SJCRH30 (cell line): ENCODE measurements at regions not wholly inside any gene's neighbourhood (a gene's known extent, or its start where the extent isn't known, plus 50 kb on each side); places are given as distances from the start of the nearest gene placed in this dataset.
A peak's percentile ranks its signal among the peaks of the same experiment; 100 is the strongest.

Experiments used
- DNase-seq, 2 experiments: peaks; one replicate each; pipeline ENCODE4 v3.0.0-alpha.2; 2015 to 2020
- H3K27ac ChIP-seq: fragments of 250-450 bp; sonication (Bioruptor Pico); 2 replicates; pipeline ENCODE4 v1.5.1; 2020; ENCODE audit warnings: mild to moderate bottlenecking, moderate library complexity
- H3K27me3 ChIP-seq: fragments of 250-450 bp; sonication (Bioruptor Pico); 2 replicates; pipeline ENCODE4 v1.5.1; 2020; ENCODE audit warnings: mild to moderate bottlenecking, moderate library complexity
- H3K36me3 ChIP-seq: fragments of 250-450 bp; sonication (Bioruptor Pico); 2 replicates; pipeline ENCODE4 v1.5.1; 2020; ENCODE audit warnings: mild to moderate bottlenecking, moderate library complexity
- H3K4me1 ChIP-seq: fragments of 250-450 bp; sonication (Bioruptor Pico); 2 replicates; pipeline ENCODE4 v1.5.1; 2020; ENCODE audit warnings: mild to moderate bottlenecking, moderate library complexity
- H3K4me3 ChIP-seq: fragments of 250-450 bp; sonication (Bioruptor Pico); 2 replicates; pipeline ENCODE4 v1.5.1; 2020; ENCODE audit warnings: mild to moderate bottlenecking, moderate library complexity
- H3K9me3 ChIP-seq: fragments of 250-450 bp; sonication (Bioruptor Pico); replicated peaks from 2 replicates; pipeline ENCODE4 v1.5.1; 2020; ENCODE audit warnings: mild to moderate bottlenecking, moderate library complexity

DNA sequence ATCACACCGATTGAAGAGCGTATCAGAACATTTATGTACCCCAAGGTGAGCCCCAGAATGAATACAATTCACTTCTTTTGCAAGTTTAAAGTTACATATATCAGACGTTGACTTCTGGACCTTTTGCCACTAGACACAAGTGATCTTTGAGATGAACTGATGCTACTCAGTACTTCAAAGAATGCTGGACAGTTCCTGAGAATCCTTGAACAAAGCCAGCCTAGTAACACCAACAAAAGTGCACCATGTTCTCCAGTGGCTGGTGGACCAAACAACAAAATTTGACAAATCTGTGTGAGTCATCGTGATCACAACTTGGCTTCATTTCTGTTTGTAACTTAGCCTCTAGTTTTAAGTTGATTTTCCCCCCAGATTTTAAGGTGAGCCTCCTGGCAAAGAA lies 355.7 kb downstream of the SOX2 start:
- Histone ChIP-seq H3K27ac (no peak overlapping the region), H3K4me3 (no peak overlapping the region), H3K27me3 (no peaks in the 10 kb centered on the region), H3K9me3 (no peaks in the 10 kb centered on the region), H3K36me3 (no peaks in the 10 kb centered on the region), H3K4me1 (no peaks in the 10 kb centered on the region)
- no peak for DNase-seq

DNA sequence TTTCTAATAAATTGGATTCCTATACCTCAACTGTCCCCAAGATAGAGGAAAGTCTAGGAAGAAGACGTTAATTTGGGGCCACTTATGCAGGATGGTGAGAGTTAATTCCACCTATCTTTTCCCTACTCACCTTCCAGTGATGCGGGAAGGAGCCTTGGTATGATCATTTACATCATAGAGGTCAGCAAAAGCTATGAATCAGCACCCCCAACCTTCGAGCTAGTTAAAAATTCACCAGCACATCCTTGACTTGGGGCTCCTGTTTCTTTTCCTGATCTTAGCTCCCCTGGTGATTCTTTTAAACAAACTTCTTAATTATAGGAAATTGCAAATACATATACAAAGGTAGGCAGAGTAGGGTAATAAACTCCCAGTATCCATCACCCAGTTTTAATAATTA lies 366.6 kb downstream of the SOX2 start:
- no peaks in the 10 kb centered on the region for H3K4me1 ChIP-seq
- no peaks in the 10 kb centered on the region for H3K36me3 ChIP-seq
- no peak overlapping the region for H3K27ac ChIP-seq
- H3K27me3 ChIP-seq = no peaks in the 10 kb centered on the region
- H3K9me3 ChIP-seq = no peaks in the 10 kb centered on the region
- no peak overlapping the region for H3K4me3 ChIP-seq
- no peak for DNase-seq

DNA sequence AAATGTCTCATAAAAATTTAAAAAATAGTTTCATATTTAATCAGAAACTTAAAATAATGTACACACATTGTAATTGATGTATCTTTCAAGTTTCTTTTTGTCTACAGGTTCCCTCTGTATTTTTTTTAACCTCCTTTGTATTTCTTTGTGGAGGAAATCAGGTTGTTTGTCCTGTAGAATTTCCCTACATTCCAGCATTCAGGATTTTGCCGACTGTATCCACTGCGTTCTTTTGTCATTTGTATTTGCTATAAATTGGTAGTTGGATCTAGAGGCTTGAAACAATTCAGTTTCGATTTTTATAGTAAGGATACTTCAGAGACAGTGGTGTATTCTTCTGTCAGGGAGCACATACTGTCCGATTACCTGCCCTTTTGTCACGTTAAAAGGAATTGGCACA lies 367.2 kb downstream of the SOX2 start:
- H3K27ac ChIP-seq = no peak overlapping the region
- no peaks in the 10 kb centered on the region for H3K4me1 ChIP-seq
- H3K27me3 ChIP-seq = no peaks in the 10 kb centered on the region
- no peak for DNase-seq
- no peak overlapping the region for H3K4me3 ChIP-seq
- no peaks in the 10 kb centered on the region for H3K36me3 ChIP-seq
- no peaks in the 10 kb centered on the region for H3K9me3 ChIP-seq

DNA sequence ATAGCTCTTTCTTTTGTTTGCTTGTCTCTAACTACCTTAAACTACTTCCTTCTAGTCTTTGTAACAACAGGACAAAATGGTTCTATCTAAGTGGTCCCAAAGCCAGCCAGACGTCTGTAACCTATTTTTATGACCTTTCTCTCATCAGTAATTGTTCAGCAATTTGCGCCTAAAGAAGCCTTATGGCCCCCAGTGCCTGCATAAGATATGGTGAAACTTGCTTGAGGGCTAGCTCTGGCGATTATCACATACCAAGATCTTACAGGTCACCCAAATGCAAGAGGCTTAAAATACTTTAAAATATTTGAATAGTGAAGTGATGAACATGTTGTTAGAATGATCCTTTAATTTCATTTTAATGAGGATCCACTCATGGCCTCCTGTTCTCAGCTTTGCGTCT lies 369.4 kb downstream of the SOX2 start:
- H3K27me3 ChIP-seq = no peaks in the 10 kb centered on the region
- no peak overlapping the region for H3K27ac ChIP-seq
- no peak for DNase-seq
- no peaks in the 10 kb centered on the region for H3K4me1 ChIP-seq
- no peaks in the 10 kb centered on the region for H3K9me3 ChIP-seq
- no peaks in the 10 kb centered on the region for H3K36me3 ChIP-seq
- H3K4me3 ChIP-seq = no peak overlapping the region

DNA sequence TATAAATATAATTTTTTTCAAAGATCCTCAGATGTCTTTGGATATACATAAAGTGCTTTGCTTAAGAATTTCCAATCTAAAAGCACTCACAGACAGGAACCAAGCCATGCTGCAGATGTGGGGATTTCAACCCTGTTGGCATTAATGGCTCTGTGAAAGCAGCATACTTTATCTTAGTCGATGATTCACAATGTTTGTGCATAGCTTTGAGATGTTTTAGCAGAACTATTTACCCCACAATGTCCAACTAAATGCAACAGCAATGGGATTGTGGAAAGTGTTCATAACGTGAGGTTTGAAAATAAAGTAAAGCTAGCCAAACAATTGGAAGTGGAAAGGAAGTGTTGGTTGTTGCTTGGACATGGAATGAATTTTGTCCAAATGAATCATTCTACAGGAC lies 371.4 kb downstream of the SOX2 start:
- Histone ChIP-seq H3K27me3 (no peaks in the 10 kb centered on the region), H3K4me3 (no peak overlapping the region), H3K36me3 (no peaks in the 10 kb centered on the region), H3K4me1 (no peaks in the 10 kb centered on the region), H3K27ac (no peak overlapping the region), H3K9me3 (no peaks in the 10 kb centered on the region)
- no peak for DNase-seq

DNA sequence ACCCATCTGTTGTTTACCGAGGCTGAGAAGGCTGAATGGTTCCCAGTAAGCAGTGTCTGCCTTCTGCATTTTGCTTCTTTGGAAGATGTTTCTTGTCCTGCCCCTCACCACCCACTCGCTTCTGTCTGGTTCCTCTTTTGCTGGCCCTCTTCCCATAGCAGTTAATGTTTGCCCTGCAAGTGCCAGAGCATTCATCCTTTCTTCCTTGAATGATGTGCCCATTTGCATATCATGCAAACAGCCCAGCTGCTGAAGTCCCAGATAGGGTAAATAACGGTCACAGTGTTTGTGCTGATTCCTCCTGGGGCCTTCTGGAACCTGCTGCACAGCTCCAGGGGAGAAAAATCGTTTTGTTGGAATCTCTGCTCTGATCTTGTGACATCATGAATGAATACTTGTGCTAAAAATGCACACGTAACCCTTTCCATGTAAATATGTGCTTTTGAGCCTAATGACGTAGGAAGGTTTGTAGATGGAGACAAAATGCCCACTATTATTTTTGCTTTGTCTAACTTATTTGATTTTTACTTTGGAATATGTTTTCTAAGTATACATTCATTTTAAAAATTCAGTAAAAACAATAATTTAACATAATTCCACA lies 381.0 kb downstream of the SOX2 start:
- H3K4me3 ChIP-seq = no peak overlapping the region
- no peaks in the 10 kb centered on the region for H3K4me1 ChIP-seq
- DNase-seq = peak in 1 of 2 experiments; percentile 2
- H3K36me3 ChIP-seq = no peaks in the 10 kb centered on the region
- no peaks in the 10 kb centered on the region for H3K27me3 ChIP-seq
- H3K27ac ChIP-seq = no peak overlapping the region
- no peaks in the 10 kb centered on the region for H3K9me3 ChIP-seq

DNA sequence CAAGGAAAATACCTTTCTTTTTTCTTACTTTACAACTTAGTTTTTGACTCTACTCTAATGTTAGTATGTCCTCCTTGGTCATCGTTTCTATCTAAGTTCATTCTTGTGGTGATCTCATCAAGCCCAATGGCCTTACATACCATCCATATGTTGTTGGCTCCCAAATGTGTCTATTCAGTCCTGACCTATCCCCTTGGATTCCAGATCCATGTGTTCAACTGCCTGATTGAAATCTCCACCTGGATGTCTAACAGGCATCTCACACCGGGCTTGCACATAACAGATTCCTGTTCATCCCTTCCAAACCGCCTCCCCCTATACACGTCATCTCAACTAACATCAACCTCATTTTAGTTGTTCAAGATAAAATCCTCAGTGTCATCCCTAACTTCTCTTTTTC lies 382.6 kb downstream of the SOX2 start:
- Histone ChIP-seq H3K27ac (no peak overlapping the region), H3K4me3 (no peak overlapping the region), H3K4me1 (no peaks in the 10 kb centered on the region), H3K9me3 (no peaks in the 10 kb centered on the region), H3K36me3 (no peaks in the 10 kb centered on the region), H3K27me3 (no peaks in the 10 kb centered on the region)
- no peak for DNase-seq

DNA sequence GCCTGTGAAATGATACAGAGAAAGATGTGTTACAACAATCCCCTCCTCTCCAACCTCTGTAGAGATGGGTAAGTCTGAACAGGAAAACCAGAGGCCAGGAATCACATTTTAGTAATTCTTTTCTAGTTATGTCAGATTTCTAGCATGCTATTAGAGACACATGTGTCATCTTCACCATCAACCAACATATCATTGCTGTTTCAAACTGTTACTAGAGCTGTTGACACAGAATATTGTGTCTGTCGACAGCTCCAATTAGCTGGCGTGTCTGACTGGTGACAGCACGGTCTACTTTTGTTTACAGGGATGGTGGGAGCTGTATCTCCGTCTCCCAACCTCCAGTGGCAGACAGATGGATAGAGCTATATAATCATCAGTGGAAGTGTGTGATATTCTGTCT lies 393.2 kb downstream of the SOX2 start:
- no peaks in the 10 kb centered on the region for H3K36me3 ChIP-seq
- DNase-seq = no peak
- no peaks in the 10 kb centered on the region for H3K9me3 ChIP-seq
- H3K27me3 ChIP-seq = no peaks in the 10 kb centered on the region
- H3K27ac ChIP-seq = no peak overlapping the region
- H3K4me3 ChIP-seq = no peak overlapping the region
- no peaks in the 10 kb centered on the region for H3K4me1 ChIP-seq

DNA sequence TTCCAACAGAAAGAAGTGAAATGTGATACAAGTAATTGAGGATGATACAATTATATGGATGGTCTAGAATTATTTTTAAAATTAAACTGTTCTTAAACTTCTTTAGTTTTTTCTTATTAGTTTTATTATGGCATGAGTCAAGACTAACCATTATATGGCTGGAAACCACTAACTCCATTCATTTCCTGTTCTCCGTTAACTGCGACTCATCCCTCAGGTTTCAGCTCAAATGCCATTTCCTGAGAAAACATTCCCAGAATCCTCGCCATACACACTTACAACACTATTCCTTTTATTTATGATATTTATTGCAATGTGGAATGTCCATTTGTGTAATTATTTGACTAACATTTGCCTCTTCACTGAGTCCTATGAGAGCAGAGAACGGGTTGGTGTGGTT lies 394.1 kb downstream of the SOX2 start:
- H3K27me3 ChIP-seq = no peaks in the 10 kb centered on the region
- no peaks in the 10 kb centered on the region for H3K4me1 ChIP-seq
- DNase-seq = no peak
- no peak overlapping the region for H3K4me3 ChIP-seq
- H3K9me3 ChIP-seq = no peaks in the 10 kb centered on the region
- no peaks in the 10 kb centered on the region for H3K36me3 ChIP-seq
- H3K27ac ChIP-seq = no peak overlapping the region

DNA sequence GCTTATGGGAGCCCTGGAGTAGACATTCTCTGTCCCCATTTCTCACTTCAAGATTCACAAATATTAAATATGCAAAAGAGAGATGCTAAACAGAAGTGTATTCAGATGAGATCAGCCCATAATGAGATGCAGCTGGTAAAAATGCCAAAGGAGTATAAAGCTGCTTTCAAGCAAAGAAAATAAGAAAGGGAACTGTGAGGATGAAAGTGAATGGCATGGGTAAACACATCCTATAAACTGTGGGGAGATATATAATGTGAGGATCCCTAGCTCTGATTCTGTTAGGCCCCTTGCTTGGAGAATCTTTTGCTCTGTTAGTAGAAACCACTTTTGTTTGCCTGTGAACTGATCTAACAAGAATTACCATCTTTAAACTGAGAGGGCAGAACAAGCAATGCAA lies 396.6 kb downstream of the SOX2 start:
- H3K36me3 ChIP-seq = no peaks in the 10 kb centered on the region
- no peak for DNase-seq
- no peak overlapping the region for H3K27ac ChIP-seq
- no peaks in the 10 kb centered on the region for H3K4me1 ChIP-seq
- no peaks in the 10 kb centered on the region for H3K27me3 ChIP-seq
- H3K9me3 ChIP-seq = no peaks in the 10 kb centered on the region
- no peak overlapping the region for H3K4me3 ChIP-seq

DNA sequence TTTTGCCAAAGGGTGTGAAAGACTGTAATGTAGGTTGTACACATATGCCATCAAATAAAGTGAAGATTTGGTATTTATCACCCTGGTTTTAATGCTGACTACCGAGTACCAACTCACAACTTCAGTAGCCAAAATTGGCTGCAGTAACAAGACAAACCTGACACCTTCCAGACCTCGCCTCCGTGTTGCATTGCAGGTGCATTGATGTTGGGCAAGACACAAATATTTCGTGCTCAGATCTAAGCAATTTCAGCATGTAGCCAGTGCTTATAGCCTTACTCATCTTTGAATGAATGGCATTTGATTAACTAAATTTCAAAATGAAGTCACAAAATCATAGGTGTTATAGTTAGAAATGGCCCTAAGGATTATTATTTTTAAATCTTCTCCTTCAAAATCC lies 400.2 kb downstream of the SOX2 start:
- Histone ChIP-seq H3K27ac (no peak overlapping the region), H3K27me3 (no peaks in the 10 kb centered on the region), H3K4me3 (no peak overlapping the region), H3K36me3 (no peaks in the 10 kb centered on the region), H3K9me3 (no peaks in the 10 kb centered on the region), H3K4me1 (no peaks in the 10 kb centered on the region)
- no peak for DNase-seq

DNA sequence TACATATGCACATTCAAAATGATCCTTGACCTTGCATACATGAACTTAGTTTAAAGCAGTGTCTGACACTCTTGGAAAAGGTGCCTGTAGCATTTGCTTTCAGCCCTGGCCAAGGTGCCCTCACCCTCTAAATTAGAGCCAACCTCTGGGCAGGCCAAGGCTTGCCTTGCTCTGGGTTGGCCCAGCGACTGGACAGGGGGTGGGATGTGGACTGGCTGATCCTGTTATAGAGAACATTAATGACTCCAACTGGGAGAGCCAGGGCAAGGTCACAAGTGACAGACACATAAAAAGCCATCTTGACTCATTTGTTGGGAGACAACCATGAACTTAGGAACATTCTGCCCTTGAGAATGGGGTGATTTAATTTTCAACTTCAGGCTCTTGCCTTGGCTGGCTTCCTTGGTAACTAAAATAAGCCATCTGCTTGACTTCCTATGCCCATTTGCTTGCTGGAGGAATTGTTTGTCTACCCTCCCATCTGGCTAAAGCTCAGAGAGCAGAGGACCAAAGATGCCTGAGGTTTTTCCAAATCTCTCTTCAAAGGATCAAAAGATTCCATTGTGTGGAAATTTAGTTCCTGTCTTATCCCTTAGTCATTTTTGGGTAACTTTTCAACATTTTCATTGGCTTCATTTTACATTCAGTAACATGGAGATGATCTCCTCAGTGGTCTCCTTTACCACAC lies 403.7 kb downstream of the SOX2 start:
- Histone ChIP-seq H3K27me3 (no peaks in the 10 kb centered on the region), H3K27ac (no peak overlapping the region), H3K36me3 (no peaks in the 10 kb centered on the region), H3K9me3 (no peaks in the 10 kb centered on the region), H3K4me3 (no peak overlapping the region), H3K4me1 (no peaks in the 10 kb centered on the region)
- no peak for DNase-seq

DNA sequence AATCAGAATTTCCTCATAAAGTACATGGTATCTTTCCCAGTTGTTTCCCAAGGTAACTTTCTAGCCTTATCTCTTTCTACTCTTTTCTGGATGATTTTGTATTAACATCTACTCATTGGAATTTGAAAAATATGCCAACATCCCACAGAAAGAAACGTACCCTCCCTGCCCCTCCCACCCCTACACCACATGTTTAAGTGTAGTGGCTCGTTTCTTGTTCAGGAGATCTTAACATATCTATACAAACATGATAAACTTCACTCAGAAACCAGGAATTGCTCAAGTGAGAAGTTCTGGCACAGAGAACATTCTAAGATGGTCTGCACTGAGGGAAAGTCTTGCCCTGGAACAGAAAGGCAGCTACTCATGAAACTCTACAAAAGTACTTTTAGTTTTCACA lies 404.7 kb downstream of the SOX2 start:
- Histone ChIP-seq H3K36me3 (no peaks in the 10 kb centered on the region), H3K4me3 (no peak overlapping the region), H3K4me1 (no peaks in the 10 kb centered on the region), H3K27me3 (no peaks in the 10 kb centered on the region), H3K27ac (no peak overlapping the region), H3K9me3 (no peaks in the 10 kb centered on the region)
- no peak for DNase-seq

DNA sequence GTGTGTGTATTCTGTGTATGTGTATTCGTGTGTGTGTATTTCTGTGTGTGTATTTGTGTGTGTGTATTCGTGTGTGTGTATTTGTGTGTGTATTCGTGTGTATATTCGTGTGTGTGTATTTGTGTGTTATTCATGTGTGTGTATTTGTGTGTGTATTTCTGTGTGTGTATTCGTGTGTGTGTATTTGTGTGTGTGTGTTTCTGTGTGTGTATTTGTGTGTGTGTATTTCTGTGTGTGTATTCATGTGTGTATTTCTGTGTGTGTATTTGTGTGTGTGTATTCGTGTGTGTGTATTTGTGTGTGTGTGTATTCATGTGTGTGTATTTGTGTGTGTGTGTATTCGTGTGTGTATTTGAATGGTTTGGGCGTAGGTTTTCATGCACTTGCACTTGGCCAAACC lies 405.4 kb downstream of the SOX2 start:
- no peaks in the 10 kb centered on the region for H3K27me3 ChIP-seq
- H3K4me1 ChIP-seq = no peaks in the 10 kb centered on the region
- H3K9me3 ChIP-seq = no peaks in the 10 kb centered on the region
- no peak for DNase-seq
- H3K36me3 ChIP-seq = no peaks in the 10 kb centered on the region
- H3K4me3 ChIP-seq = no peak overlapping the region
- H3K27ac ChIP-seq = no peak overlapping the region

DNA sequence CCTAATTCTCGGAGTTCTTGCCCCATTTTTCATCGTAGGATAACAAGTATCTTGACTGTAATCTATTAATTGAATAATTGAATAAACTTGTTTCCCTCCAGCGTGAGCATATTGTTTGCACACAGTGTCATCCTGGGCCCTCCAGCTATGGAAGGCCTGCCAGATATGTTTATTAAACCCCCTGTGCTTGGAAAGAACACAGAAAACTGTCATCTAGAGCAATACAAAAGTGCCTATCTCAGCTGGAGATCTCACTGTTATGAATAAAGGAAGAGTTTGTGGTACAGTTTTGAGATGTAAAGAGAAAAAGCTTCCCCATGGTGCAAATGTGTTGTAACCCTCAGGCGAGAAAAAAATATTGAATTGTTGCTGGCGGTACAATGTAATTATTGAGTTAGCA lies 405.9 kb downstream of the SOX2 start:
- Histone ChIP-seq H3K4me1 (no peaks in the 10 kb centered on the region), H3K36me3 (no peaks in the 10 kb centered on the region), H3K4me3 (no peak overlapping the region), H3K27me3 (no peaks in the 10 kb centered on the region), H3K27ac (no peak overlapping the region), H3K9me3 (no peaks in the 10 kb centered on the region)
- no peak for DNase-seq

DNA sequence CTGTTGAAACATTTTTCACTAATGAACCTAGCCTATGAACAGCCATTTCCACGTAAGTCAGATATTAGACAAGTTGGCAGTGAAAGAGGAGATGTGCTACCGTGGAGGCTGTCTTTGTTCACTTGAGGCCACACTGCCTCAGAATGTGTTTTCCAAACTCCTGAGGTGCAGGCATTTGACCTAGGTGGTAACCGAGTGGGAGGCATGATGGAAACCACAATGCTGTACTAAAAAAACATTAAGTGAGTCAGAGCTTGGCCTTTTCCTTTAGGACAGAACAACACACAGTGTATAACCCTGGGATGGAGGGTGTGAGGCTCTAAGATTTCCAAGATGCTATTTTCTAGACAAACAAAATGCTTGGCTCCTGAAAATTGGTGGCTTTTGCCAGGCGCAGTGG lies 406.3 kb downstream of the SOX2 start:
- Histone ChIP-seq H3K9me3 (no peaks in the 10 kb centered on the region), H3K27ac (no peak overlapping the region), H3K4me1 (no peaks in the 10 kb centered on the region), H3K4me3 (no peak overlapping the region), H3K27me3 (no peaks in the 10 kb centered on the region), H3K36me3 (no peaks in the 10 kb centered on the region)
- DNase-seq = no peak
